HEK293T (cell line): ENCODE measurements at regions not wholly inside any gene's neighbourhood (a gene's known extent, or its start where the extent isn't known, plus 50 kb on each side); places are given as distances from the start of the nearest gene placed in this dataset.

Experiments
- ARNT ChIP-seq: fragments of 450-650 bp; IDR thresholded peaks from 2 replicates; pipeline ENCODE4 v1.6.1; 2017; ENCODE audit warnings: mild to moderate bottlenecking
- BHLHE40 ChIP-seq: fragments of 450-650 bp; IDR thresholded peaks from 2 replicates; pipeline ENCODE4 v1.6.1; 2016; ENCODE audit warnings: mild to moderate bottlenecking, moderate library complexity, borderline replicate concordance
- CTBP1 ChIP-seq: fragments of 450-650 bp; IDR thresholded peaks from 2 replicates; pipeline ENCODE4 v1.6.1; 2016; ENCODE audit warnings: borderline replicate concordance
- ELF4 ChIP-seq: fragments of 450-650 bp; IDR thresholded peaks from 2 replicates; pipeline ENCODE4 v1.6.1; 2017; ENCODE audit warnings: antibody characterized with exemption
- FOXA1 ChIP-seq: fragments of 450-650 bp; IDR thresholded peaks from 2 replicates; pipeline ENCODE4 v1.6.1; 2016; ENCODE audit warnings: mild to moderate bottlenecking
- FOXK2 ChIP-seq: fragments of 450-650 bp; IDR thresholded peaks from 2 replicates; pipeline ENCODE4 v1.6.1; 2016; ENCODE audit warnings: mild to moderate bottlenecking
- FOXM1 ChIP-seq: fragments of 450-650 bp; IDR thresholded peaks from 2 replicates; pipeline ENCODE4 v1.6.1; 2017; ENCODE audit warnings: mild to moderate bottlenecking, borderline replicate concordance
- HDGF ChIP-seq: fragments of 450-650 bp; IDR thresholded peaks from 2 replicates; pipeline ENCODE4 v1.6.1; 2017; ENCODE audit warnings: antibody characterized with exemption, borderline replicate concordance
- L3MBTL2 ChIP-seq: fragments of 450-650 bp; conservative IDR thresholded peaks from 2 replicates; pipeline ENCODE4 v1.6.1; 2016; ENCODE audit warnings: mild to moderate bottlenecking
- SP1 ChIP-seq: fragments of 450-650 bp; IDR thresholded peaks from 2 replicates; pipeline ENCODE4 v1.6.1; 2017
- SUZ12 ChIP-seq: fragments of 450-650 bp; IDR thresholded peaks from 2 replicates; pipeline ENCODE4 v1.6.1; 2016; ENCODE audit warnings: mild to moderate bottlenecking
- TARDBP ChIP-seq: fragments of 450-650 bp; IDR thresholded peaks from 2 replicates; pipeline ENCODE4 v1.6.1; 2016
- ZNF384 ChIP-seq: fragments of 450-650 bp; IDR thresholded peaks from 2 replicates; pipeline ENCODE4 v1.6.1; 2016
- TF ChIP-seq, protein P1 (sequence below): fragments of 450-650 bp; IDR thresholded peaks from 2 replicates; pipeline ENCODE4 v1.6.1; 2016

DNA sequence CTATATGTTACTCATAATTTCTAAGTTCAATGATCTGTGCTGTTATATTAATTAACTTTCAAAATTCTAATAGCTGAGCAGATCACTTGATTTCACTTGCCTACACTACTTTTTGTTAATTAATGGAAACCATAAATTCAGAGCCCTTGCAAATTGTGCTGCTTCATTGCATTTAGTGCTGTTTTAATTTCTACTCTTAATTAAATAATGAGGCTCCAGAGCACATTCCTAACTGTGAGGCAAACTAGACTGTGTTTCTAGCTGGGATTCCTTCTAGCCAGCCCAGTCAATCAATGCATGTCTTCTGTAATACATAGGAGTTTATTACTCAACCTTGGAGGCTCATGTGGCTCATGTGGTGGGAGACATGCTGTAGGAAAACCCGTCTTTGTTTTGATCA lies 301.1 kb upstream of the GOLIM4 start:
- TF ChIP-seq SP1 (no peak), ZNF384 (no peak), HDGF (no peak), ARNT (no peak), SUZ12 (no peak), FOXA1 (no peak), TARDBP (no peak), BHLHE40 (no peak), L3MBTL2 (no peak), ELF4 (no peak), FOXM1 (no peak), FOXK2 (no peak), CTBP1 (no peak)
- TF ChIP-seq, protein P1, sequence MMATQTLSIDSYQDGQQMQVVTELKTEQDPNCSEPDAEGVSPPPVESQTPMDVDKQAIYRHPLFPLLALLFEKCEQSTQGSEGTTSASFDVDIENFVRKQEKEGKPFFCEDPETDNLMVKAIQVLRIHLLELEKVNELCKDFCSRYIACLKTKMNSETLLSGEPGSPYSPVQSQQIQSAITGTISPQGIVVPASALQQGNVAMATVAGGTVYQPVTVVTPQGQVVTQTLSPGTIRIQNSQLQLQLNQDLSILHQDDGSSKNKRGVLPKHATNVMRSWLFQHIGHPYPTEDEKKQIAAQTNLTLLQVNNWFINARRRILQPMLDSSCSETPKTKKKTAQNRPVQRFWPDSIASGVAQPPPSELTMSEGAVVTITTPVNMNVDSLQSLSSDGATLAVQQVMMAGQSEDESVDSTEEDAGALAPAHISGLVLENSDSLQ: no peak
